Parathyroid adenoma (tissue), 2 donors: ENCODE measurements at regions not wholly inside any gene's neighbourhood (a gene's known extent, or its start where the extent isn't known, plus 50 kb on each side); places are given as distances from the start of the nearest gene placed in this dataset.

Experiments
- H2AFZ ChIP-seq: fragments of 300-600 bp; sonication (generic); one replicate; pipeline ENCODE4 v1.7.0; 2017; ENCODE audit warnings: antibody characterized with exemption, mild to moderate bottlenecking
- H3K27ac ChIP-seq: fragments of 300-600 bp; sonication (generic); one replicate; pipeline ENCODE4 v1.7.0; 2017
- H3K27me3 ChIP-seq: fragments of 300-600 bp; sonication (generic); one replicate; pipeline ENCODE4 v1.7.0; 2017; ENCODE audit warnings: low read length; ENCODE audit not compliant: control insufficient read depth, insufficient read depth
- H3K36me3 ChIP-seq: fragments of 300-600 bp; sonication (generic); one replicate; pipeline ENCODE4 v1.7.0; 2017; ENCODE audit warnings: low read length; ENCODE audit not compliant: control insufficient read depth, insufficient read depth
- H3K4me1 ChIP-seq: fragments of 300-600 bp; sonication (generic); one replicate; pipeline ENCODE4 v1.7.0; 2017; ENCODE audit warnings: control low read depth
- H3K4me2 ChIP-seq: fragments of 300-600 bp; sonication (generic); one replicate; pipeline ENCODE4 v1.7.0; 2017; ENCODE audit warnings: low read length
- H3K4me3 ChIP-seq: fragments of 300-600 bp; sonication (generic); one replicate; pipeline ENCODE4 v1.7.0; 2017; ENCODE audit warnings: low read depth, low read length
- H3K79me2 ChIP-seq: fragments of 300-600 bp; sonication (generic); one replicate; pipeline ENCODE4 v1.7.0; 2017; ENCODE audit warnings: control low read depth
- H3K9ac ChIP-seq: fragments of 300-600 bp; sonication (generic); one replicate; pipeline ENCODE4 v1.7.0; 2017; ENCODE audit warnings: mild to moderate bottlenecking
- H3K9me3 ChIP-seq: fragments of 300-600 bp; sonication (generic); one replicate; pipeline ENCODE4 v1.7.0; 2017; ENCODE audit warnings: low read length; ENCODE audit not compliant: control insufficient read depth
- TF ChIP-seq, protein P1 (sequence below): fragments of 300-600 bp; sonication (generic); IDR thresholded peaks from one replicate; pipeline ENCODE4 v1.7.0; 2017; ENCODE audit warnings: antibody characterized with exemption, mild to moderate bottlenecking
- donor health status: primary hyperparathyroidism.

DNA sequence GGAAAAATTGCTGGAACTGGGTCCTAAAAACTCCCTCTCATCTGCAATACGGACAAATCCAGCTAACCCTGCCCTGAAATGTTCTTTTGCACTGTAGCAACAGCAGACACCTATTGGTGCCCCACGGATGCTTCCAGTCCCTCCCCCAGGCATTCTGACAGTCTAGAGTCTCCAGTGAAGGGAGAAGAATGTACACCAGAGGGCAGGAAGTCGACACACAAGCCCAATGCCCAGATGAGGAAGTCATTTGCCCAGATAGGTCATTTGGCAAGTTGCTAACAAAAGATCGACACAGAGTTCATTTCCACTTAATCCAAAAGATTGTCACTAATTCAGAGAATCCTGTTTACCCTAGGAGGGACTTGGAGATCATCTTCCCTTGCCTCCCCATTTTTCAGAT is 293.0 kb upstream of the PRDM1 start:
- Histone ChIP-seq H3K4me2 (no peak overlapping the region), H3K4me3 (no peak overlapping the region), H3K4me1 (peaks cover 3% of the 10 kb centered on the region), H3K27ac (no peak overlapping the region), H3K27me3 (no peaks in the 10 kb centered on the region), H3K79me2 (no peaks in the 10 kb centered on the region), H3K9me3 (no peaks in the 10 kb centered on the region), H2AFZ (no peak overlapping the region), H3K9ac (no peak overlapping the region), H3K36me3 (no peaks in the 10 kb centered on the region)
- TF ChIP-seq, protein P1, sequence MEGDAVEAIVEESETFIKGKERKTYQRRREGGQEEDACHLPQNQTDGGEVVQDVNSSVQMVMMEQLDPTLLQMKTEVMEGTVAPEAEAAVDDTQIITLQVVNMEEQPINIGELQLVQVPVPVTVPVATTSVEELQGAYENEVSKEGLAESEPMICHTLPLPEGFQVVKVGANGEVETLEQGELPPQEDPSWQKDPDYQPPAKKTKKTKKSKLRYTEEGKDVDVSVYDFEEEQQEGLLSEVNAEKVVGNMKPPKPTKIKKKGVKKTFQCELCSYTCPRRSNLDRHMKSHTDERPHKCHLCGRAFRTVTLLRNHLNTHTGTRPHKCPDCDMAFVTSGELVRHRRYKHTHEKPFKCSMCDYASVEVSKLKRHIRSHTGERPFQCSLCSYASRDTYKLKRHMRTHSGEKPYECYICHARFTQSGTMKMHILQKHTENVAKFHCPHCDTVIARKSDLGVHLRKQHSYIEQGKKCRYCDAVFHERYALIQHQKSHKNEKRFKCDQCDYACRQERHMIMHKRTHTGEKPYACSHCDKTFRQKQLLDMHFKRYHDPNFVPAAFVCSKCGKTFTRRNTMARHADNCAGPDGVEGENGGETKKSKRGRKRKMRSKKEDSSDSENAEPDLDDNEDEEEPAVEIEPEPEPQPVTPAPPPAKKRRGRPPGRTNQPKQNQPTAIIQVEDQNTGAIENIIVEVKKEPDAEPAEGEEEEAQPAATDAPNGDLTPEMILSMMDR, result no peak

DNA sequence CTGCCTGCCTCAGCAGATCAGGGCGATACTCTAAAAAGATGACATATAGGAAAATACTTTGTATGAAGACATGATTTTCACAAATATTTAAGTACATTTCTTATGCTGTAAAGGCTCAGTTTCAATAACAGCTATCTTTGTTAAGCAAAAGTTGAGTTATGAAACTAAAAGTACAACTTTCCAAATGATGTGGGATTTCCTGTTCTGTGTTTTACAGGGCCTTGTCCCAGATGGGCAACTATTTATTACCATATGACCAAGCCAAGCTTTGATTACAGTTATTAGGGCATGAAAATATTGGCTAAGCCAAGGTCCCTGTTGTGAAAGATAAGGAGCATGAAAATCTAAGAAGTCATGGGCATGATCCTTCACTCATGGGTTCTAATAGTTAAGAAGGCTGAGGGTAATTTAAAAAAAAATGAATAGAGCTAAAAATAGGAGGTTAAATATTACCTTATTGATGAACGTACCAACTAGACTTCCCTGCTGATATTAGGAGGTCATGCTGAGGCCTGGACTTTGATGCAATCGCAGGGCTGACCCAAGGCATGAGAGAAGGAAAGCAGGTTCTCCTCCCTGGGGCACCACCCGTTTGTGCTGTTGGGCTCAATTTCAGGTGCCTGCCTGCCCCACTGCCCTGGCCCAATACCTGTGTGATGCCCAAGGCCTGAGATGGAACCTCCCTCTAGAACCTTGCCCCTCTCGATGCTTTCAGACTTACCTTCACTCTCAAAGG is 294.4 kb upstream of the PRDM1 start:
- no peak overlapping the region for H3K27ac ChIP-seq
- TF ChIP-seq, protein P1, result no peak
- no peak overlapping the region for H3K4me2 ChIP-seq
- no peaks in the 10 kb centered on the region for H3K79me2 ChIP-seq
- no peak overlapping the region for H3K9ac ChIP-seq
- H2AFZ ChIP-seq, result no peak overlapping the region
- H3K4me3 ChIP-seq, result no peak overlapping the region
- H3K9me3 ChIP-seq, result no peaks in the 10 kb centered on the region
- H3K4me1 ChIP-seq, result no peaks in the 10 kb centered on the region
- H3K36me3 ChIP-seq, result no peaks in the 10 kb centered on the region
- no peaks in the 10 kb centered on the region for H3K27me3 ChIP-seq

DNA sequence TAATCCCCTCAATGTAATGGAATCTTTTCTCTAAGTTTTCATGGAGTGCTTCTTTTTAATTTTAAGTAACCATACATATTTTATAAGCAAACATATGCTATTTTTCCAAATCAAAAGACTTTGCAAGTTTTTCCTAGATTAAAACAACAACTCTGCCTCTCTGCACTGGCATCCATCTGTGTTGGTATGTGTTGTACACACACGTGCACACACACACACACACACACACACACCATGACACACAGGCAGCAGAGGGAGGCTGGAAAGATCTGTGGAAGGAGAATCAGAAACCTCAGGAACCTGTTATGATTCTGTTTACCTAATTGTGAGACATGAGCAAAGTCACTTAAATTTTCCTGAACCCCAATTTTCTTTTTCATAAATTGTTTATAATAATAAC is 295.0 kb upstream of the PRDM1 start:
- no peaks in the 10 kb centered on the region for H3K79me2 ChIP-seq
- H3K36me3 ChIP-seq, result no peaks in the 10 kb centered on the region
- no peak overlapping the region for H3K4me2 ChIP-seq
- H3K27me3 ChIP-seq, result no peaks in the 10 kb centered on the region
- H3K27ac ChIP-seq, result no peak overlapping the region
- TF ChIP-seq, protein P1, result no peak
- no peaks in the 10 kb centered on the region for H3K4me1 ChIP-seq
- no peak overlapping the region for H3K4me3 ChIP-seq
- no peak overlapping the region for H3K9ac ChIP-seq
- H3K9me3 ChIP-seq, result no peaks in the 10 kb centered on the region
- H2AFZ ChIP-seq, result no peak overlapping the region

DNA sequence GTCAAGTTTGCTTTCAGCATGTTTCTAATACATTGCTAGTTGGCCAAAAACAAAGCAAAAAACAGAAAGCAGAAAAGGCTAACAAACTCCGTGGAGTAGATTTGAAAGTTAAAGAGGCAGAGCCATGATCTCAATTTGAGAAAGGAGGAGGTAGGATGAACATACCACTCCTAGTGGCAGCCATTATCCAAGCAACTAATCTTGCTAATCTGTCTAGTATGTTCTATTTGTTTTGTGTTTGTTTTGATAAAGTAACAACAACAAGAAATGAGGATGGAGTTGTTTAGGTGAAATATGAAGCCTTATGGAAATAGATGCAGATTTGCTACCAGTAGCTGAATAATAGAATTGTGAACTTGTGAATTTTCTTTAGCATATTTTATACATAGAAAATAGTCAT is 295.5 kb upstream of the PRDM1 start:
- Histone ChIP-seq H3K36me3 (no peaks in the 10 kb centered on the region), H3K27ac (no peak overlapping the region), H3K4me1 (no peaks in the 10 kb centered on the region), H3K4me3 (no peak overlapping the region), H3K27me3 (no peaks in the 10 kb centered on the region), H3K4me2 (no peak overlapping the region), H3K79me2 (no peaks in the 10 kb centered on the region), H3K9ac (no peak overlapping the region), H2AFZ (no peak overlapping the region), H3K9me3 (no peaks in the 10 kb centered on the region)
- TF ChIP-seq, protein P1, result no peak

DNA sequence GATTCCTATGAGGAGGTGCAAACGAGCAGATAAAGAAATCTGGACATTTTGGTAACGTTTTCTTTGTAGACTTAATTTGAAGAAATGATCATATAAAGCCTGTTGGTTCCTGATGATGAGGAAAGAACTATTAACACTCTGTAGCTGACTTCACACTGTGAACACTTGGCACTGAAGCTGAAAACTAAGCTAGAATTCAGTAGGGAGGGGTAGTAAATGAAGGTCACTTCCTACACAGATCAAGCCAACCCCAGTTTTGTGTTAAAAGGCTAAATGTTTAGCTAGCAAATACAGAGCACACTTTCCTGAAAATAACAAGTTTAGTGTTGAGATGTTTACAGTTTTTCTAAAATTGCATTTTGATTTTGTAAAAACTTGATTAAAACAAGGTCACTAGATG is 296.2 kb upstream of the PRDM1 start:
- Histone ChIP-seq H3K79me2 (no peaks in the 10 kb centered on the region), H3K27me3 (no peaks in the 10 kb centered on the region), H3K27ac (no peak overlapping the region), H3K4me3 (no peak overlapping the region), H3K4me1 (no peaks in the 10 kb centered on the region), H3K9ac (no peak overlapping the region), H3K36me3 (no peaks in the 10 kb centered on the region), H3K9me3 (no peaks in the 10 kb centered on the region), H2AFZ (no peak overlapping the region), H3K4me2 (no peak overlapping the region)
- TF ChIP-seq, protein P1, result no peak
